ENCODE measurements at regions not wholly inside any gene's neighbourhood (a gene's known extent, or its start where the extent isn't known, plus 50 kb on each side); places are given as distances from the start of the nearest gene placed in this dataset.

DNA sequence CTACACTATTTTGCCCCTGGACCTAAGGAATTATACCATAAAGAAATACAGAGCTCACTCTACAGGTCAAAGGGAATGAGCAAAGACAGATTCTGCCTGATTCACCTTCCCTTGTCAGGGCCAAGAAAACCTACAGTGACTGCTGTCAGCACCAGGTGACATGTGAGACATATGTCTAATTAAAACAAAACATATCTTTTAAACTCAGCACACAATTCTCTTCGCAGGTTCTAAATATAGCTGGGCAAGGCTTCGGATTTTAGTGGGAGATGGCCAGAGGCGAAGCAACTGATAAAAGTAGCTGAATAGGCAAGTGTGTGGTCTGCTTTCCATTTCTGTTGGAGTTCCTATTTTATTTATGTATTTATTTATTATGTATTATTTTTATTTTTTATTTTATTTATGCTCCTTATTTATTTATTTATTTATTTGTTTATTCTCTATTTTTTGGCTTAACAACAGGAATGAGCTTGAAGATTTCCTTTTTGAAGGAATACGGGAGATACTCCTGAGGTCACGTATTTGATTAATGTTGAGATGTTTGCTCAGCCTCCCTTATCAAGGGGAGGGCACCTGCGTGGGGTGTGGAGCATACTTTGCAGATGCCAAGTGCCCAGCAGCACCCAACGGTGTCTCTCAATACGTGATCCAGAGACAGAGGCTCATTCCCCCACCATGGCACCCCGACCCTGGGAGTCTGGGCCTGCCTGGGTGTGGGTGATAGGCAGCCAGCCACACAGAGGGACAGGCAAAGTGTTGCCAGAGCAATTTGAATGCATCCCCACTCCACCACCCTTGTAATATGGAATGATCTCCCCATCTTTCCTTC, 141.8 kb downstream of the RNF152 start:
- no peak for DNase-seq (ENCODE audit: extremely low read depth, insufficient read length)
- Histone ChIP-seq H3K27me3 (replicated peaks; ENCODE audit: control insufficient read depth, insufficient read depth, low read length) (no peaks in the 10 kb centered on the region; the same call in 1 of the 2 replicates), H3K4me3 (replicated peaks; ENCODE audit: low read depth, low read length) (no peak overlapping the region), H3K36me3 (ENCODE audit: control insufficient read depth, insufficient read depth, low read length) (no peaks in the 10 kb centered on the region)
- TF ChIP-seq, protein P1, sequence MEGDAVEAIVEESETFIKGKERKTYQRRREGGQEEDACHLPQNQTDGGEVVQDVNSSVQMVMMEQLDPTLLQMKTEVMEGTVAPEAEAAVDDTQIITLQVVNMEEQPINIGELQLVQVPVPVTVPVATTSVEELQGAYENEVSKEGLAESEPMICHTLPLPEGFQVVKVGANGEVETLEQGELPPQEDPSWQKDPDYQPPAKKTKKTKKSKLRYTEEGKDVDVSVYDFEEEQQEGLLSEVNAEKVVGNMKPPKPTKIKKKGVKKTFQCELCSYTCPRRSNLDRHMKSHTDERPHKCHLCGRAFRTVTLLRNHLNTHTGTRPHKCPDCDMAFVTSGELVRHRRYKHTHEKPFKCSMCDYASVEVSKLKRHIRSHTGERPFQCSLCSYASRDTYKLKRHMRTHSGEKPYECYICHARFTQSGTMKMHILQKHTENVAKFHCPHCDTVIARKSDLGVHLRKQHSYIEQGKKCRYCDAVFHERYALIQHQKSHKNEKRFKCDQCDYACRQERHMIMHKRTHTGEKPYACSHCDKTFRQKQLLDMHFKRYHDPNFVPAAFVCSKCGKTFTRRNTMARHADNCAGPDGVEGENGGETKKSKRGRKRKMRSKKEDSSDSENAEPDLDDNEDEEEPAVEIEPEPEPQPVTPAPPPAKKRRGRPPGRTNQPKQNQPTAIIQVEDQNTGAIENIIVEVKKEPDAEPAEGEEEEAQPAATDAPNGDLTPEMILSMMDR (IDR thresholded peaks at IDR 0.05; ENCODE audit: insufficient read depth, low read length, poor library complexity, severe bottlenecking), result no peak

DNA sequence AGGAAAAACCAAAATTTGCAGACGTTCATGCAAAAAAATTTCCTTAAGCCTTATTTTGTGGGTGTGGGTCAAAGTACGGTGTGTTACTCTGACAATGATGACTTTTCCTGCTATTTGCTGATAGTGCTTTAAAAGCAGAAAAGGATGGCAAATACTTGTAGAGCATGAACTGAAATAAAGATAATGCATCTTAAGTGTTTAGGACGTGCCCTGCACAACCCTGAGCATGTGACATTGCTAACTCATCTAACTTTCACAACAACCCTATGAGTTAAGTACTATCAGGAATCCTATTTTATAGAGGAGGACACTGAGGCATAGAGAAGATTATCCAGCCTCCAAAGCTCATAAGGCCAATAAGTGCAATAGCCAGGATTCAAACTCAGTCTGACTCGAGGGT, 143.3 kb downstream of the RNF152 start:
- H3K27me3 ChIP-seq (replicated peaks; ENCODE audit: control insufficient read depth, insufficient read depth, low read length), result no peaks in the 10 kb centered on the region; the same call in 1 of the 2 replicates
- DNase-seq (ENCODE audit: extremely low read depth, insufficient read length), result no peak
- TF ChIP-seq, protein P1 (IDR thresholded peaks at IDR 0.05; ENCODE audit: insufficient read depth, low read length, poor library complexity, severe bottlenecking), result no peak
- H3K36me3 ChIP-seq (ENCODE audit: control insufficient read depth, insufficient read depth, low read length), result no peaks in the 10 kb centered on the region
- no peak overlapping the region for H3K4me3 ChIP-seq (replicated peaks; ENCODE audit: low read depth, low read length)

DNA sequence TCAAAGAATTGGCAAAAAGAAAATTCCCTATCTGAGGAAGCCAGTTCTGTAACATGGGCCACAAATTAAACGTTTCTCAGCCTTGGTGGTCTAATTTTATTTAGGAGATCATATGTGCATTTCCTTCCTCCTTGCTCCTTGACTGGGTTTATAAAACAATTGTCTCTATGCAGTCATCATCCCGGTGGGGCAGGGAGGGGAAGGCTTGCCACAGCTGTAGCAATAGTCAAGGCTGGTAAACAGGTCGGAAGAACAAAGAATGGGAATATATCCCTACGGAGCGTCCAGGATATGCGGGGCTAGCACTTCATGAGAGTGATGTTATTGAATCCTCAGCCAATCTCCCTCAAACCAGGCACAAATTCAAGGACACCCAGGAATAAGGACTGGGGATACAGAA, 143.8 kb downstream of the RNF152 start:
- no peak for DNase-seq (ENCODE audit: extremely low read depth, insufficient read length)
- Histone ChIP-seq H3K27me3 (replicated peaks; ENCODE audit: control insufficient read depth, insufficient read depth, low read length) (no peaks in the 10 kb centered on the region; the same call in 1 of the 2 replicates), H3K36me3 (ENCODE audit: control insufficient read depth, insufficient read depth, low read length) (no peaks in the 10 kb centered on the region), H3K4me3 (replicated peaks; ENCODE audit: low read depth, low read length) (no peak overlapping the region)
- TF ChIP-seq, protein P1 (IDR thresholded peaks at IDR 0.05; ENCODE audit: insufficient read depth, low read length, poor library complexity, severe bottlenecking), result no peak

DNA sequence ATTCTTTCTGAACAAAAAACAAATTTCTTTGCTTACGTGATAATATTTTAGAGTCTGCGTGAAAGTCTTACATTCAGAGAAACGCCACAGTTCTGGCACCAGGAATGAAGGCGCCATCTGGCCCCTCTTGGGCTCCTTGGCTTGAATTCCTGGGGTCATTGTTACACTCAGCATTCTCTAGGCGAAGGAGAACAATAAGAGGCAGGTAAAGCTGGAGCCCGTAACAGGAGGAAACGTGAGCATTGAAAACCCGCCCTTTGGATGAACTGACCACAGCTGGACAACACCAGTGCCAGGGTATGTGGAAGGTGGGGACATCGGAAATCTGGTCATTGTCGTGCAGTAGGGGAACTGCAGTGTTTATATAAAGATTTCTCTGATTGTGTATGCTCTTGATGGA, 144.8 kb downstream of the RNF152 start:
- Histone ChIP-seq H3K4me3 (replicated peaks; ENCODE audit: low read depth, low read length) (no peak overlapping the region), H3K27me3 (replicated peaks; ENCODE audit: control insufficient read depth, insufficient read depth, low read length) (no peaks in the 10 kb centered on the region; the same call in 1 of the 2 replicates), H3K36me3 (ENCODE audit: control insufficient read depth, insufficient read depth, low read length) (no peaks in the 10 kb centered on the region)
- no peak for DNase-seq (ENCODE audit: extremely low read depth, insufficient read length)
- TF ChIP-seq, protein P1 (IDR thresholded peaks at IDR 0.05; ENCODE audit: insufficient read depth, low read length, poor library complexity, severe bottlenecking), result no peak

DNA sequence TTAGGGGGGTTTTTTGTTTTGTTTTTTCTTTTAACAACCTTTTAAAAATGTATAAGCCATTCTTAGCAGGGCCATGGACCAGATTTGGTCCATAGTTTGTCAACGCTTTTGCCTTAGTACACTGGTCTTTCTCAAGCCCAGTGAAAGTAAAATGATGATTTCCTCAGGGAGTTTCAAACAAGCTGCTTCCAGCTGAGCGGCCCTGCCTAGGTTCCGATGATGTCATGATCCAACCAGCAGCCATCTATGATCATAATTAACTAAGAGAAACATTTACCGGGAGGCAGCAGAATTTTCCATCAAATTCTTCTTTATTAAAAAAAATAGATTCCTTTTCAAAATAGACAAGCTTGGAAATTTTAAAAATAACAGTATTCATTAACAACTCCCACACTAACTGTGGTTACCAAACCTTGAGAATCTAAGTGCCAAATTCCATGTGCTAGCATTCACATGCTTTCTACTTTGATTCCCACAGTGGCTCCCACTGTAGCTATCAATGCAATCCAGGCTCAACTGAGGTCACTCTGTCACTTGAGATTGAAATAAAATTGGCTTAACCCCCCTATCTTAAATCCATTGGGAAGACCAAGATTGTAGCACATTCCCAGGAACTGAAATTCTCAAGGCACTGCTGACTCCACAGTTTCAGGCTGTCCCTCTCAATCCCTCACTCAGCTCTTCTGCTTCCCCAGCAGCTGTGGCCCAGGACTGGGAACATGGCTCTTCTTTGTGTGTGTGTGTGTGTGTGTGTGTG, 148.9 kb downstream of the RNF152 start:
- DNase-seq (ENCODE audit: extremely low read depth, insufficient read length), result no peak
- no peaks in the 10 kb centered on the region for H3K36me3 ChIP-seq (ENCODE audit: control insufficient read depth, insufficient read depth, low read length)

More for the DNA sequence above, 148.9 kb downstream of the RNF152 start:
- H3K4me3 ChIP-seq (replicated peaks; ENCODE audit: low read depth, low read length), result no peak overlapping the region
- no peaks in the 10 kb centered on the region; the same call in 1 of the 2 replicates for H3K27me3 ChIP-seq (replicated peaks; ENCODE audit: control insufficient read depth, insufficient read depth, low read length)
- TF ChIP-seq, protein P1 (IDR thresholded peaks at IDR 0.05; ENCODE audit: insufficient read depth, low read length, poor library complexity, severe bottlenecking), result no peak
